ENCODE measurements at regions not wholly inside any gene's neighbourhood (a gene's known extent, or its start where the extent isn't known, plus 50 kb on each side); places are given as distances from the start of the nearest gene placed in this dataset.

- DNase-seq (ENCODE audit: low spot score) (no peak), FAIRE-seq (no peak), ATAC-seq (no peak)
- in situ Hi-C loops (cut with HindIII; ENCODE audit: extremely low pct_ligation_motif_present, low pct_unique_long_range_greater_than_20kb): no loop called here
- Histone ChIP-seq H3K27me3 (ENCODE audit: control insufficient read depth in 1 of 2, insufficient read depth in 2 of 2, low read length in 2 of 2) (no peaks in the 10 kb centered on the region), H3K4me1 (ENCODE audit: insufficient read depth, low read length) (no peaks in the 10 kb centered on the region), H3K4me2 (ENCODE audit: low read depth, low read length) (no peak overlapping the region), H2AFZ (ENCODE audit: low read length) (no peak overlapping the region), H3K27ac (ENCODE audit: extremely low read length, insufficient read depth, low read length) (no peak overlapping the region), H4K20me1 (ENCODE audit: insufficient read depth, low read length) (no peaks in the 10 kb centered on the region), H3K79me2 (ENCODE audit: insufficient read depth, low read length) (no peaks in the 10 kb centered on the region), H3K9ac (ENCODE audit: insufficient read depth, low read depth, low read length) (no peak overlapping the region), H3K36me3 (replicated peaks in 1 of 2; ENCODE audit: control insufficient read depth in 1 of 2, insufficient read depth in 2 of 2, low read length in 2 of 2) (no peaks in the 10 kb centered on the region), H3K4me3 (replicated peaks in 1 of 3; ENCODE audit: insufficient read depth in 1 of 3, low read depth in 2 of 3, low read length in 3 of 3) (no peak overlapping the region), H3K9me3 (ENCODE audit: low read length) (peaks cover 15% of the 10 kb centered on the region)
- intact Hi-C loops (cut with micrococcal nuclease; ENCODE audit: unreplicated experiment): no loop called here
- POLR2A ChIA-PET: no interaction called here
- 3% methylated on average over 2 of the region's 2 CpGs for WGBS (ENCODE audit: low lambda C conversion rate)
- no TSS peak for BruUV-seq (replicated peaks)
- TF ChIP-seq ZBTB39 (CRISPR knock-in tag; IDR thresholded peaks at IDR 0.05) (no peak), U2AF2 (IDR thresholded peaks at IDR 0.05; ENCODE audit: low read depth, low read length) (0 out of 2 replicates have a peak, but pooled peaks have one; percentile 50), IRF9 (CRISPR knock-in tag; IDR thresholded peaks at IDR 0.05; ENCODE audit: borderline replicate concordance) (no peak)
- CTCF ChIA-PET (ENCODE audit: low intra/inter-chr PET ratio, low total read pairs): no interaction called here
Observed at GRCh38 chr2:220337611-220338440, 710.4 kb downstream of the SLC4A3 start.

GRCh38 chr2:220341014-220341413 is 713.6 kb downstream of the SLC4A3 start:
- H3K9ac ChIP-seq (ENCODE audit: insufficient read depth, low read depth, low read length): no peak overlapping the region
- WGBS (ENCODE audit: low lambda C conversion rate): 0% methylated on average over 3 of the region's 3 CpGs
- no peak overlapping the region for H3K27ac ChIP-seq (ENCODE audit: extremely low read length, insufficient read depth, low read length)
- H3K4me2 ChIP-seq (ENCODE audit: low read depth, low read length): no peak overlapping the region
- in situ Hi-C loops (cut with HindIII; ENCODE audit: extremely low pct_ligation_motif_present, low pct_unique_long_range_greater_than_20kb) (no loop called here), intact Hi-C loops (cut with micrococcal nuclease; ENCODE audit: unreplicated experiment) (no loop called here)
- H3K79me2 ChIP-seq (ENCODE audit: insufficient read depth, low read length): no peaks in the 10 kb centered on the region
- no peaks in the 10 kb centered on the region for H3K27me3 ChIP-seq (ENCODE audit: control insufficient read depth in 1 of 2, insufficient read depth in 2 of 2, low read length in 2 of 2)
- no peaks in the 10 kb centered on the region for H3K4me1 ChIP-seq (ENCODE audit: insufficient read depth, low read length)
- ChIA-PET POLR2A (no interaction called here), CTCF (ENCODE audit: low intra/inter-chr PET ratio, low total read pairs) (no interaction called here)
- ATAC-seq: no peak
- H2AFZ ChIP-seq (ENCODE audit: low read length): no peak overlapping the region
- BruUV-seq (replicated peaks): no TSS peak
- H3K36me3 ChIP-seq (replicated peaks in 1 of 2; ENCODE audit: control insufficient read depth in 1 of 2, insufficient read depth in 2 of 2, low read length in 2 of 2): no peaks in the 10 kb centered on the region
- no peaks in the 10 kb centered on the region; the same call in 1 of the 2 replicates for H3K9me3 ChIP-seq (ENCODE audit: low read length)
- DNase-seq (ENCODE audit: low spot score): no peak
- no peaks in the 10 kb centered on the region for H4K20me1 ChIP-seq (ENCODE audit: insufficient read depth, low read length)
- FAIRE-seq: no peak
- no peak overlapping the region for H3K4me3 ChIP-seq (replicated peaks in 1 of 3; ENCODE audit: insufficient read depth in 1 of 3, low read depth in 2 of 3, low read length in 3 of 3)
- no peak for TF ChIP-seq ZNF431 (CRISPR knock-in tag; IDR thresholded peaks at IDR 0.05; ENCODE audit: borderline replicate concordance, low read depth)
- no peak for TF ChIP-seq ZNF512B (CRISPR knock-in tag; IDR thresholded peaks at IDR 0.05; ENCODE audit: borderline replicate concordance)
- no peak for TF ChIP-seq POGZ (CRISPR knock-in tag; IDR thresholded peaks at IDR 0.05)
- no peak for TF ChIP-seq ZBTB42 (CRISPR knock-in tag; IDR thresholded peaks at IDR 0.05)
- no peak for TF ChIP-seq ASH2L (IDR thresholded peaks at IDR 0.05; ENCODE audit: insufficient read length, low read depth, low read length)
- no peak for TF ChIP-seq HMG20A (CRISPR knock-in tag; IDR thresholded peaks at IDR 0.05; ENCODE audit: borderline replicate concordance)
- no peak for TF ChIP-seq U2AF2 (IDR thresholded peaks at IDR 0.05; ENCODE audit: low read depth, low read length)
- TF ChIP-seq IRF9 (CRISPR knock-in tag; IDR thresholded peaks at IDR 0.05; ENCODE audit: borderline replicate concordance): no peak
